HG02884 (cell line): ENCODE measurements at regions not wholly inside any gene's neighbourhood (a gene's known extent, or its start where the extent isn't known, plus 50 kb on each side); places are given as distances from the start of the nearest gene placed in this dataset.

Source experiments
- ATAC-seq: cut with Tn5 transposase; IDR thresholded peaks from one replicate; pipeline ENCODE4 v1.9.1; 2021; ENCODE audit warnings: mild to moderate bottlenecking, moderate library complexity; ENCODE audit not compliant: unreplicated experiment

DNA sequence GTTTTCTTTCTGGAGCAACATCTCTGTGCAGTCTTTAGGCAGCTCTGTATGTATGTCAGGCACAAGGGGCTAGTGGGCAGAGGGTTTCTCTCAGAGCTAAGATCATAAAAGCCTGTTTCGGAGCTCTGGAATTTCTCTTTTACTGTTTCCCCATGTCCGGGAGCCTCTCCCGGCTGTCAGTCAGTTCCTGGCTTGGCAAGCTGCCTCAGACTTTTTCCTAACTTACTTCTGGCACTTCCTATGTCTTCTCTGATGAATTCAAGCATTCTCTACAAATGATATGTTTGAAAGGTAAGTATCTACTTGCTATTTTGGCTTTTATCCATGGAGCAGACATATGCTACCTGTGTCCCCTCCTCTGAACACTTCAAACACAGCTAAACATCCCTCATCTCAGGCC lies 129.3 kb upstream of the PGRMC2 start:
- ATAC-seq: no peak

DNA sequence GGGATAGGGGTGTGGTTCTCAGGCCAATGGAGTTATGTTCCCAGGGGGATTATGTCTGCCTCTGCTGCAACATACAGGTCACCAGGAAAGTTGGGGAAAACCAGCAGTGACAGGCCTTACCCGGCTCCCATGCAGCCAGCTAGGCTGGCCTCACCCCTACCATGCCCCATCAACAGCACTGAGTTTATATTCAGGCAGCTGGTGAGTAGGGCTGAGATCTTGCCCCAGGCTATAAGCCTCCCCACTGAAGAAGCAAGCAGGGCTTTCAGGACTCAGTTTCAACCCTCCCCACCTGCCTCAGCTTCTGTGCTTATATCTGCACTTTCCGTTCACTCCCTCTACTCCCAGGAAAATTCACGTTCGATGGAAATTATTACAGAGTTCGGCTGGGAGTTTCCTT lies 122.4 kb upstream of the PGRMC2 start:
- ATAC-seq: no peak

DNA sequence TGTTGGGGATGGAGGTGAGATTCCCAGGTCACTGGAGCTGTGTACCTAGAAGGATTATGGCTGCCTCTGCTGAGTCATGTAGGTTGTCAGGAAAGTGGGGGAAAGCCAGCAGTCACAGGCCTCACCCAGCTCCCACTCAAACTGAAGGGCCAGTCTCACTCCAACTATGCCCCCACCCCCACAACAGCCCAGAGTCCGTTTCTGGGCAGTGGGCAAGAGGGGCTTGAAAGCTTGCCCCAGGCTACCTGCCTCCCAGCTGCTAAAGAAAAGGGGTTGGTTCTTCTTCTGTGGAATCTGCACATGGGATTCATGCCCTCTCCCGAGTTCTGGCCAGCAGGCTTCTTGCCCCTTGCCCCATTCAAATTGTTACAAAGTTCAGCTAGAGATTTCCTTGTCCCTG lies 116.0 kb upstream of the PGRMC2 start:
- no peak for ATAC-seq

DNA sequence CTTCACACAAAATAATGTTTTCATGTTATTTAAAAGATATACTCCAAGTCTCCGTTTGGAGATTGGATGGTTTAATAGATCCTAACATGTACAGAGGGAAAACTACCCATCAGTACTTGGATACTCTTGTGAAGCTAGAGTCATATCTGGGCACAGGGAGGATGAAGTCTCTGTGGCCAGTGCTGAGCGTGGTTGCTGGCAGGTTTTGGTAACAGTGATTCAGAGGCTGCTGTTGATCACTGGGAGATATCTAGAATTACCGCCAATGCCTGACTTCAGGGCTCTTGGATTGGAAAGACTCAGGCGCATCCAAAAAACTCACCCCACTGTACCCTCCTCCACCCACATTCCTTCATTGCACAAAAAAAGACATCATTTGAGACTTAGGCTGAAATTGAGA lies 107.2 kb upstream of the PGRMC2 start:
- no peak for ATAC-seq

DNA sequence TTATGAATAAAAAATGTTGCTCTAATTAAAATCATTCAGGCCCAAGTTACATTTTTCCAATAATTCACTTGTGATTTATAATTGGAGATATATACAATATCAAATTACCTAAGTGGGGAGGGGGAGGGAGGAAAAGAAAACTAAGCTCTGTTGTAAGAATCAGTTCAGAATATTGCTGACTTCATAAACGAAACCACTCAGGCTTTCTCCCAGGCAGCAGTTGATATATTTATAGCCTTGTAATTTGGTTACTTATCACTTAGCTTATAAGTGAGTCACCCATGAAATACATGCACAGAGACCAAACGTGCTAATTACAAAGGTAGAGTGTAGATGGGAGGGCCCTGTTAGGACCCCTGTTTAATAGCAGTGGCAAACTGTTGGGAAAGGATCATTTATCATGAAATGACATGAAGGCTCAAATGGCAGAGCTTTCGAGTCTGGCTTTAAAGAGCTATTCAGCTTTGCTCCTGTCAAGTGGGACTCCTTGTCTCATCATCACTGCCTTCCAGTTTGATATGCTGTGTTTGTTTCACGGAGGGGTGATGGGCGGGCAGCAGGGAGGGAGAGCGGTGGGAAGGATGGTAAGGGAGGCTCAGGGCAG lies 105.6 kb upstream of the PGRMC2 start:
- ATAC-seq: no peak

DNA sequence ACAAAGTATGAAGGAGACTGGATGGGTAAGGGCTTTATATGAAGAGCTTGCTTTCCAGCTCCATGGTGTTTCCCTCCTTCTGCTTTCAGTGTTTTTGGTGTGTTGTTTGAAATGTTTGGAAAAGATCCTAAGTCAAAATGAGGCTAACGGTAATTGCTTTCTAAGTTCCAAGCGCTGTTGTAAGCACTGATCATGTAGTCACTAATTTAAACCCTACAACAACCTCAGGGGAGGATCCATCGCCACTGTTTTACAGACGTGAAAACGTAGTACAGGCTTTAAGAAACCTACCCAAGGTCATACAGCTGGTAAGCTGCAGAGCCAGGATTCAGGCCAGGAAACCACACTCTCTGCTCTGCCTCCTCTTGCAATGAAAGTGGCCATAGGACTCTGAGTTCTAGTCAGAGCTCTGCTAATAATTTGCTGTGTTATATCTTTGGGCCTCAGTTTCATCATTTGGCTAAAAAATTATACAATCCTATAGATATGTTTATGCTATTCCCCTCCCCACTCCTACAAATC lies 102.9 kb upstream of the PGRMC2 start:
- ATAC-seq: no peak

DNA sequence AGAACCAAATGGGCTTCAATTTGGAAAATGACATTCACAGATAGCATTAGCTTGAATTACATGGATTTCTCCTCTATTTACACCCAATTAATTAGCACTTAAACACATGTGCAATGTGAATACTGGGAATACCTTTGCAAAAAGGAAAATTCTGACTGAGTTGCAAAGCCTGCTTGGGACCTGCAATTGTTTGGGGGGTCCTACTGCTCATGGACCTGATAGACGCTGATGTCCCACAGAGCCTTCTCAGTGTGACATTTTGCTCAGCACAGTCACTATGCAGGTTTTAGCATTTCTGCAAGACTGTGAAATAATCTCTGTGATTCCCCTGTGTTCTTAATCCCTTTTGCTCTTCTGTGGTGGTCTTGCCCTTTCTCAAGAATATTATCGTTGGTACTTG lies 101.2 kb upstream of the PGRMC2 start:
- no peak for ATAC-seq

DNA sequence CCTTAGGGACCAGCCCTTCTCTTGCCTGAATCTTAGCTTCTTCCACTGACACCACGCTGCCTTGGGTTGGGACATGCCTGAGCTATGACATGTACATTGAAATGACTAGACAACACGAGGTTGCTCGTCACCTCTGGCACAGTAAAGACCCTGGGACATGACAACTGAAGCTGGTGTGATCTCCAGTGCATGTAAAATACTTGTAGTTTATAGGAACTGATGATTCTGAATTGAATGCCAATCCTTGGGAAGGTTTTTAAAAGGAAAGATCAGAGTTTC lies 100.7 kb upstream of the PGRMC2 start:
- no peak for ATAC-seq

DNA sequence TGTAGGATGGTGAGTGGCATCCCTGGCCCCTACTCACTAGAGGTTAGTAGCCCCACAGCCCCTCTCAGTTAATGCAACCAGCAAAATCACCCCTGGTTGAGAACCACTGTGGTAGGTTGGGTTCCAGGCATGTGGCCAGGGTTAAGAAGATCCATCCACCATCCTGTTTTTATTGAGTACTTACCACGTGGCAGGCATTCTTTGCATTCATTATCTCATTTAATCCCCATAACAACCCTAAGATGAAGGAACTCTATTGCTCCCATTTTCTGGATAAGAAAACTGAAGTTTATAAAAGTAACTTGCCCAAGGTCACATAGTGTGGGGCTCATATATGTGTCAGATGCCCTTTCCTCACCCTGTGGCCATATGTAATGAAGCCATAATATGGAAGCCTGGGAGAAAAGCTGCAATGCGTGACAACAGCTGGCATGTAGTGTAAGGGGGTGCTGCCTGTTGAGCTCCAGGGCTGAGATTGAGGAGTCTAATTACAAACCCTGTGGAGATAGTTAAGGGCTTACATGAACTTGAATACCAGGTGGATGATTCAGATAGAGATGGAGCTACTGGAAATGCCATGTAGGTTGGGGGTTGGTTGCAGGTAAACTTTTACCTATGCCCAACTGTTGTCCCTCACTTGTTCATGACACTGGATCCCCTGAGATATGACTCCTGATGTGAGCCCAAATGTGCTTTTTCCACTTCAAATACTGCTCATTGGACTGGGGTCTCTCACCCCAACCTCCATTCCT lies 100.2 kb upstream of the PGRMC2 start:
- ATAC-seq: no peak

DNA sequence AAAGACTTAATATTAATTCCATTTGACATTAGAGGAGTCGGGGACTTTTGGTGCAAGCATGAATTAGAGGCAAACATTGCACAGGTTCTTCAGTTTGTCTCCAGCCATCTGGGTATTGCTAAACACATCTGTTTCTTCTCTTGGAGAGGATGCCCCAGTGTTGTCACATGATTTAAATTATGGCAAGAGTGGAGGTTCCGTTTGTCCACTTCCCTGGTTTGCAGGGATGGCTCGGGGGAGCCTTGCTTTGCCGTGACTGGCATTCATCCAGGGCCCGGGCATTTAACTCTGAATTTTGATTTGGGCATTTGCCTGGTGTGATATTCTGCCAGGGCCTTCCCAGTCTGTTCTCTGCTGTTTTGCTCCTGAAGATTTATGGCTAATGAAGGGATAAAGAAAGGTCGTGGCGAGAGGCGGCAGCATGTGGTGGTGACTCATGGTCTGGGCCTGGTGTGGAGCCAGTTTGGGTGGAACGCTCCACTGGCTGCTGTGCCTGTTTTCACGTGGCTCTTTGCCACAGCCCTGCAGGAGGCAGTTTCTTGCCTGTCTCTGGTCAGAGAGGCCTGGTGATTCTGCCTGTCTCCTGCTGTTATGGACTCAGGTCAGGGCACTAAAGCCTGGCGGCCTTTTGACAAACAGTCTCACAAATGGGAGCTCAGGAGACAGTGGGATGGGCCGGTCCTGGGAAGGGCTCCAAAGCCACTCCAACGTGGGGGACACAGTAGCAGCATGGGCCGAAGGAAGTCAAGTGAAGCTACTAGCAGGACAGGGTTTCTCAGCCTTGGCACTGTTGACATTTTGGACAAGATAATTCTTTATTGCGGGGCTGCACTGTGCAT lies 99.4 kb upstream of the PGRMC2 start:
- ATAC-seq: no peak

DNA sequence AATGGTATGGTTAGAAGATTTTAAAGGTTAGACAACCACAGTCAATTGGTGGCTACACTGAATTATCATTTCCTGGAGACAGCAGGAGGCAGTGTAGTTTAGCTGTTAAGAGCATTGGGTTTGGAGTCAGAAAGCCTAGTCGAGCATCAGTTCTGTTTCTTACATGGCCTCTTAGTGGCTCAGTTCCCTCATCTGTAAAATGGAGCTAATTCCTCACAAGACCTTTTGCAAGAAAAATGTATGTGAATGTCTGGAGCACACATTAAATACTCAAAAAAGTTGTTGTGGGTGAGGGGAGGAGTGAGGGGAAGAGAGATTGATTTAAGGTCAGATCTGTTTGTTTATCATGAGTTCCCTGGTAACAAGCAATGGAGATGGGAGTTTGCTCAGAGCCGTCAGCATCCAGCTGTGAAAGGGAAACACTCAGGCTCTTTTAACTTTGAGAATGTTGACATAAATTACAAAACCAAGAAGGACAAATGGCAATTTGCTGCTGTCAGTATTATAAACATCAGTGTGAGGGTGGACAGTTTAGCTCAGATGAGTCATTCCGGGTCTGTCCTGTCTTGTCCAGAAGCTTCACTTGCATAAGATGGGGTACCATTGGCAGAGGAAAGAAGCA lies 98.2 kb upstream of the PGRMC2 start:
- ATAC-seq: no peak

DNA sequence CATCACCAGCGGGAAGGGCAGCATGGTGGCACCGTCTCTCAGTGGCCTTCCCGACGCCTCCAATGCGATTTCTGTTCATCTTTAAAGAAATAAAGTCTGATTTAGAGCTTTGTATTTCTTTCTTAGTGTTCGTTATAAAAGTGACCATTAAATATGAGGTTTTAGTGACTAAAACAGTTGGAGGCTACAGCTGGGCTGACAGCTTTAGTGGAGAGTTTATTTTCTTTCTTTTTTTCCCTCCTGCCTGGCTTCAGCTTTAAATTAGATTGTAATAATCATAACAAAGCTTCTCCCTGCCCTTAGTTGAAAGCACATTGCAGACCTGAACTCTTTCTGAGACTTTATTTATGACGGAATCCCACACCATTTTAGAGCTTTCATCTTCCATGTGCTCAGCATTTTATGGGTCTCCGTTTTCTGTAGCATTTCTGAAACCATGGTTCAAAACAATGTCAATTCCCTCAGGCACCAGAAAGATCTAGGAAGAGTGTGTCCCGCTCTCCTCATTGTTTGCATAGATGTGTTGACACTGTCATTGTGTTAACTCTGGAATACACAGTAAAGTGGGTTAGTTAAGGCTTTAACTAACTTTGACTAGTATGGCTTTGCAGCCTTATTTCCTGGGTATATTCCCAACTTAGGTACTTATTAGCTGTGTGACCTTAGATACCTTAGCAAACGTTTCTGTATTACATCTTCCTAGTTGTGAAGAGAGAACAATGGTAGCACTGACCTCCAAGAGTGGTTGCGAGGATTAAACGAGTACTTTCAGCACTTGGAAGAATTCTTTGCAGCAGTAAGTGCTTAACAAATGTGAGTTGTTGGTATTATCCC lies 97.4 kb upstream of the PGRMC2 start:
- ATAC-seq: no peak

DNA sequence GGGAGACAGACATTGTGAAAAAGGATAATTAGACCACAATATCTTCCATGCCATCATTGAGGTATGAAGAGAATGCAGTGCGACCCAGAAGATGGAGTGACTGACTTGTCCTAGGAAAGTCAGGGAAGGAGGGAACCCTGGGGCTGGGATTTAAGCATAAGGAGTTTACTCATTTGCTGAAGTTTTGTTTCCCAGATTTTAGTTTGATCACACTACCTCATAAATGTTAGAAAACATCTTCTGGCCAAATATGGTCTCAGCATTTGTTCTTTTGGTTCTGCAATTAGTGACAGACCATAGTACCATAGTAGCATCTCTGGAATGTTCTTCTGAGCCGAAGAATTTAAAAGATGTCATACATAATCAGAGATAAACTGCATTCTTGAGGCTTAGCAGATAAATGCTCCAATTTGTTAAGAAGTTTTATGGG lies 96.5 kb upstream of the PGRMC2 start:
- ATAC-seq: no peak

DNA sequence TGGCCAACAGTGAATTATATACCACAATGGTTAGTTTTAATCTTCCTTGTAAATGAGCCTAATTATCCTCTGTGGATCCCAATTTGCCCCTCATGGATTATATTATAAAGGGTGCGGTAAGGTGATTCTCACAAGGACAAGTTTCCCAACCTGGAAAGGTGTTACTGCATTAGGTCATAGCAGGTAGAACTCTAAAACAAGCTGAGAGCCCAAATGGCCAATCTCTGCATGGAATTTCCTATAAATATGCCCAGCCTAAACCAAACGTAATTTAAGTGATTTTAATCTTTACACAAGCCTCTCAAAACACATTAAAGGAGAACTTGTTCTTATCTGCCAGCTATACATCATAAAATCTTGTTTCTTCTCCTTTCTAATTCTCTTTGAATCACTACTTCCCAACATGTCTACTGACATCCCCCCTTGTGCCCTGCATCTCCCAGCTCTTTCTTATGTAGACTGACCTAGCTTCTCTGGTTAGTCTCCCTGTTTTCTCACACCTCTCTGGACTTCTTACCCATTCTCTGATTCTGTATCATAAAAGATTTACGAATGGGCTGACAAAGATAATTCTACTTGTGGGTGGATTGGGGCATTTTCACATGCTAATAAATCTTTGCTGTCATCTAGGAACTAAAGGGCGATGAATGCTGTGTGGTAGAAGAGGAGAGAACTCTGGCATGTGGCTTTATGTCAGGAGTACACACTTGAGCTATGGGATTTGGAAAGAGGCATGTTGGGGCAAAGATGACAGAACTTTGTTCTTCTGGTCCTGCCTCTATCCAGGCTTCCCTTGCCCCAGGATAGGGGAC lies 94.3 kb upstream of the PGRMC2 start:
- no peak for ATAC-seq

DNA sequence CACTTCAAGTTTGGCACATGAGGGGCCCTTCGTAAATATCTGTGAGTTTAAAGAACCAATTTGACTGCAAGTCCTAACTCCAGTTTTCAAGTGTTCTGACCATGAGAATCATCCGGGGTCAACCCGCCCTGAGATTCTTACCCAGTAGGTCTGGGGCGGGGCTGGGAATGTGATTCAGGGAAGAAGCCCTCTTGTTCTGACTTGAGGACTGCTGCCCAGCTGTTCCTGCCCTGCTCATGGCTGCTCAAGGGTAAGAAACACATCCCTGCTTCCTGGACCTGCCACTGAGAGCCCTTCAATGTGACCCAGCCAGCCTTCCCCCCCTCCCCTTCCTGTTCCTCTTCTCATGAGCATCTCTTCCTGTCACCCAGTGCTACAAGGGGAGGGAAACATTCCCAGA lies 92.7 kb upstream of the PGRMC2 start:
- ATAC-seq: no peak

DNA sequence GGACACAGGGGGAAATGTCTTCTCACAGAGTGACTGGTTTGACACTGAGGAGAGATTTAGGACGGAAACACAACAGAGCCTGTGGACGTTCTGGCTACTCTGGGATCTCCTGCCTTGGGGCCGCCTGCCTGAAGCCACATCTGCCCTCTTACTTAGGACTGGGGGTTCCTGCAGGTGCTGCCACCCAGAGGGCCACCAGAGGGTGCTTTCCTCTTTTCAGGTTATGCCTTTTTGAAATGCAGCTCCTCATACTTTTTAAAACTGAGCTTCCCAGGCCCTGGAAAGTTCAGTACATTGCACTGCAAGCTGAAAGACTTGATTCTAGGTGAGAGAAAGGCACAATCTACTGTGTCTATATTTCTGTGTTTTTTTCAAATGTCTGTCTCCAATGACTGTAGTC lies 92.2 kb upstream of the PGRMC2 start:
- no peak for ATAC-seq

DNA sequence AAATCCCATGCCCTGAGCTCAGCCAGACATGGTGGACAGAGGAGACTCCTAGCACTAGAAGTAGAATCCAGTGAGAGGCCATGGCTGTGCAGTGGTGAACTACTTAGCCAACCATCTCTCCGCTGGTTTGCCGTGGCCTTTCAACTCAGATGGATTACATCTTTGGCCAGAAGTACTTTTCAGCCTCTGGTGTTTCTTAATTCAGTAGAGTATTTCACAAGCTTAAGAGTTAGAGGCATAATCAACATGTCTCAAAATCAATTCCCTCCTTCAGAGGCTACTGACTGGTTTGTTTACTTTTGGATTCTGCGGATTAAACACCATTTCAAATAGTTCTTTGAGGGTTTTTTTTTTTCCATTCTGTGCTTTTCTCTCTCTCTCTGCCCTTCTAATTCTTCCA lies 91.1 kb upstream of the PGRMC2 start:
- no peak for ATAC-seq

DNA sequence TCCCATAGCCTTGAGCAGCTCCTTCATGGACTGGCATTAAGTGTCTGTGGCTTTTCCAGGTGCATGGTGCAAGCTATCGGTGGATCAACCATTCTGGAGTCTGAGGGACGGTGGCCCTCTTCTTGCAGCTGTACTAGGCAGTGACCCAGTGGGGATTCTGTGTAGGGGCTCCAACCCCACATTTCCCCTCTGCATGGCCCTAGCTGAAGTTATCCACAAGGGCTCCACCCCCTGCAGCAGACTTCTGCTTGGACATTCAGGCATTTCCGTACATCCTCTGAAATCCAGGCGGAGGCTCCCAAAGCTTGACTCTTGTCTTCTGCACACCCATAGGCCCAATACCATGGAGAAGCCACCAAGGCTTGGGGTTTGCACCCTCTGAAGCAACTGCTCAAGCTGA lies 89.3 kb upstream of the PGRMC2 start:
- no peak for ATAC-seq

DNA sequence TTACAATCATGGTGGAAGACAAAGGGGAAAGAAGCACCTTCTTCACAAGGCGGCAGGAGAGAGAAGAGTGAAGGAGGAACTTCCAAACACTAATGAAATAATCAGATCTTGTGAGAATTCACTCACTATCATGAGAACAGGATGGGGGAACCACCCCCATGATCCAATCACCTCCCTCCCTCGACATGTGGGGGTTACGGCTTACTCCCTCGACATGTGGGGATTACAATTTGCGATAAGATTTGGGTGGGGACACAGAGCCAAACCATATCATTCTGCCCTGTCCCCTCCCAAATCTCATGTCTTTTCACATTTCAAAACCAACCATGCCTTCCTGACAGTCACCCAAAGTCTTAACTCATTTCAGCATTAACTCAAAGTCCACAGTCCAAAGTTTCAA lies 88.7 kb upstream of the PGRMC2 start:
- ATAC-seq: no peak

DNA sequence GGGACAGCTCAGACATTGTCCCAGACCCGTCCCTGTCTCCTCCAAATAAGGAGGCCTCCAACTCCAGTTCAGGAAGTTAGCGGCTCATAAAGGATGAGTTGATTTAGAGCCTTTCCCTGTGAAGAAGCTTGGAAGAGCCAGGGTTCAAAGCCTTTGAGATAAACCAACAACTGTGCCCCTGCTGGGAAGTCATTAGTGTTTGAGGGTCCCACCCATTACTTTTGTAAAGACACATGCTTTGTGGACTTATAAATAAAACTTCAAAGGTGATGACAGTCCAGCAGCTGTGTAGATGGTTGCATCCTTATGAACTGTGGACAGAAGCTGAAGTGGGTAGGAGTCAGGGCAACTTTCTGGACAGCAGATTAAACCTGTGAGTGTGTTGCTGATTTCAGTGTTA lies 86.0 kb upstream of the PGRMC2 start:
- no peak for ATAC-seq
